ENCODE measurements at regions not wholly inside any gene's neighbourhood (a gene's known extent, or its start where the extent isn't known, plus 50 kb on each side); places are given as distances from the start of the nearest gene placed in this dataset.
"Not testable (repeated sequence)": the region's sequence is repeated elsewhere in the genome, so short reads cannot be mapped to it uniquely, and the experiment has no call there.

GRCh38 chr7:25596443-25596842 is 368.2 kb upstream of the NPVF start:
- Mint-ChIP-seq H3K4me3 (no peak overlapping the region), H3K9me3 (no peaks in the 10 kb centered on the region), H3K27me3 (no peaks in the 10 kb centered on the region), H3K4me1 (ENCODE audit: low read depth) (no peaks in the 10 kb centered on the region), H3K36me3 (ENCODE audit: low read depth) (no peaks in the 10 kb centered on the region), H3K27ac (no peak overlapping the region)
- ChIA-PET CTCF (no interaction called here), POLR2A (no interaction called here)
- no peak for DNase-seq
- TF ChIP-seq CTCF (IDR thresholded peaks at IDR 0.05) = no peak
- ATAC-seq = no peak
- intact Hi-C loops (cut with micrococcal nuclease) = no loop called here

DNA sequence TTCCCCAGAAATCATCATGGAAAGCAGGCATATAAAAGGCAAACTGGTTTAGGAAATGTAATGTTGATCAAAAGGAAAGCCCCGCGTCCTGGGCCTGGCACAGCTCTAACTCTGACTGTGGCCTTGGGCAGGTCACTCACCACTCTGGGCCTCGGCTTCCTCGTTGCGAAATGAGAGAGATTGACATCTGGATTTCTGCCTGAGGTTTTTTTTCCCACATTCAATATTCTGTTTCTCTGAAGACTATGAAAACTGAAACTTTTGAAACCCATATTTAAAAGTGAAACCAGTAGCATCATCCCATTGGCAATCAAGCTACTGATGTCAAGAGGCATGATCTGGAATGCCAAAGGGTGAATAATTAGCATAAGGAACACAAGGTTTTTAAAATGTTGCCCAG is 369.7 kb upstream of the NPVF start:
- no peak overlapping the region for H3K27ac Mint-ChIP-seq
- no peak overlapping the region for H3K4me3 Mint-ChIP-seq
- H3K36me3 Mint-ChIP-seq (ENCODE audit: low read depth) = no peaks in the 10 kb centered on the region
- ChIA-PET POLR2A (no interaction called here), CTCF (interaction anchor here (1.2 to 1.5 kb wide), 3 partner anchors 31 to 296 kb away, joined by 3 read pairs; no protein-coding TSS in a partner anchor)
- TF ChIP-seq CTCF (IDR thresholded peaks at IDR 0.05) = no peak
- no peak for DNase-seq
- no peaks in the 10 kb centered on the region for H3K9me3 Mint-ChIP-seq
- no peaks in the 10 kb centered on the region for H3K27me3 Mint-ChIP-seq
- intact Hi-C loops (cut with micrococcal nuclease) = no loop called here
- no peak for ATAC-seq
- H3K4me1 Mint-ChIP-seq (ENCODE audit: low read depth) = no peaks in the 10 kb centered on the region

- DNase-seq = no peak
- Mint-ChIP-seq H3K36me3 (ENCODE audit: low read depth) (no peaks in the 10 kb centered on the region), H3K4me1 (ENCODE audit: low read depth) (no peaks in the 10 kb centered on the region), H3K9me3 (no peaks in the 10 kb centered on the region), H3K27ac (no peak overlapping the region), H3K27me3 (no peaks in the 10 kb centered on the region), H3K4me3 (no peak overlapping the region)
- ChIA-PET POLR2A (no interaction called here), CTCF (interaction anchor here (1.2 to 1.5 kb wide), 2 partner anchors 32 to 33 kb away, joined by 3 read pairs; no protein-coding TSS in a partner anchor)
- no peak for TF ChIP-seq CTCF (IDR thresholded peaks at IDR 0.05)
- no peak for ATAC-seq
- intact Hi-C loops (cut with micrococcal nuclease) = no loop called here
These were observed 370.5 kb upstream of the NPVF start for GRCh38 chr7:25598765-25599164.

- intact Hi-C loops (cut with micrococcal nuclease) = no loop called here
- no peak for TF ChIP-seq CTCF (IDR thresholded peaks at IDR 0.05)
- no peaks in the 10 kb centered on the region for H3K27me3 Mint-ChIP-seq
These were observed 372.1 kb upstream of the NPVF start for GRCh38 chr7:25600262-25600920.

DNA sequence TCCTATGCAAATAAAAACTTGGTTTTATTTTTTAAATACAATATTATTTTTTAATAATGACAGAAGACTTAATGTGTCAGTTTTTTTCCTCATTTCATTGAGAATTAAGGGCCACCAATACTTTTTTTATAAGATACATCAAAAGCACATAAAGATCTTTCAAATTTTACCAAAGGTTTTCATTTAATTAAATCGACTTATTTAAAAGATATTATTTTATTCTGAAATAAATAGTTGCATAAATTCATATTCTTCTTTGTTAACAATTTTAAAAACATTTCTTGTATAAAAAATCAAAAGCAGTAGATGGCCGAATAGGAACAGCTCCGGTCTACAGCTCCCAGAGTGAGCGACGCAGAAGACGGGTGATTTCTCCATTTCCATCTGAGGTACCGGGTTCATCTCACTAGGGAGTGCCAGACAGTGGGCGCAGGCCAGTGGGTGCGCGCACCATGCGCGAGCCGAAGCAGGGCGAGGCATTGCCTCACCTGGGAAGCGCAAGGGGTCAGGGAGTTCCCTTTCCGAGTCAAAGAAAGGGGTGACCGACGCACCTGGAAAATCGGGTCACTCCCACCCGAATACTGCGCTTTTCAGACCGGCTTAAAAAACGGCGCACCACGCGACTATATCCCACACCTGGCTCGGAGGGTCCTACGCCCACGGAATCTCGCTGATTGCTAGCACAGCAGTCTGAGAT is 374.6 kb upstream of the NPVF start:
- H3K9me3 Mint-ChIP-seq; H3K4me1 Mint-ChIP-seq (ENCODE audit: low read depth); CTCF ChIA-PET; H3K36me3 Mint-ChIP-seq (ENCODE audit: low read depth); DNase-seq; intact Hi-C loops (cut with micrococcal nuclease); ATAC-seq; POLR2A ChIA-PET; H3K27me3 Mint-ChIP-seq; H3K27ac Mint-ChIP-seq: not testable (repeated sequence)
- H3K4me3 Mint-ChIP-seq = peak overlapping the region; percentile 54

More at GRCh38 chr7:25600262-25600920, 372.1 kb upstream of the NPVF start:
- Mint-ChIP-seq H3K36me3 (ENCODE audit: low read depth) (no peaks in the 10 kb centered on the region), H3K4me3 (no peak overlapping the region), H3K4me1 (ENCODE audit: low read depth) (no peaks in the 10 kb centered on the region), H3K27ac (no peak overlapping the region), H3K9me3 (no peaks in the 10 kb centered on the region)
- POLR2A ChIA-PET = no interaction called here
- ATAC-seq (no peak), DNase-seq (no peak)
- CTCF ChIA-PET = no interaction called here

- H3K27ac Mint-ChIP-seq; ATAC-seq; H3K9me3 Mint-ChIP-seq; H3K36me3 Mint-ChIP-seq (ENCODE audit: low read depth); POLR2A ChIA-PET; H3K4me1 Mint-ChIP-seq (ENCODE audit: low read depth); CTCF ChIA-PET; DNase-seq; intact Hi-C loops (cut with micrococcal nuclease); H3K27me3 Mint-ChIP-seq: not testable (repeated sequence)
- peak overlapping the region; percentile 54 for H3K4me3 Mint-ChIP-seq
These were observed 375.1 kb upstream of the NPVF start for GRCh38 chr7:25603427-25603740.

Data from activated CD8-positive, alpha-beta T cell treated with anti-CD3 and anti-CD28 coated beads for 36 hours (primary cell).